HCT116 (cell line): ENCODE measurements at regions not wholly inside any gene's neighbourhood (a gene's known extent, or its start where the extent isn't known, plus 50 kb on each side); places are given as distances from the start of the nearest gene placed in this dataset.
"Not testable (repeated sequence)": the region's sequence is repeated elsewhere in the genome, so short reads cannot be mapped to it uniquely, and the experiment has no call there.

ENCODE experiments used
- ATAC-seq: fragments of 200-7000 bp; cut with Tn5 transposase; 2 replicates; pipeline ENCODE4 v1.9.1; 2020; ENCODE audit warnings: mild to moderate bottlenecking, moderate library complexity
- BruUV-seq: library from RNA; stranded (reverse); fragments of 400-500 nt; replicated peaks from 2 replicates; lab custom pipeline; 2021; lab: Mats Ljungman, UMichigan
- CTCF ChIA-PET: fragments of 300-600 bp; sonication (Branson Sonifier 250); formaldehyde crosslinking; loops from one replicate; lab custom pipeline; 2021; ENCODE audit warnings: antibody characterized with exemption; lab: Charles Lee
- POLR2A ChIA-PET: fragments of 300-600, 350-600 bp; sonication (Branson Sonifier 250); formaldehyde crosslinking; loops from one replicate; lab custom pipeline; 2021; ENCODE audit warnings: antibody characterized with exemption; lab: Charles Lee
- RAD21 ChIA-PET, 2 experiments: fragments of 300-600 bp; sonication (Branson Sonifier 250); formaldehyde crosslinking; loops; one replicate each; lab custom pipeline; 2023; ENCODE audit warnings: low total read pairs in 2 of 2; ENCODE audit not compliant: uncharacterized antibody in 2 of 2, unreplicated experiment in 2 of 2, low non-redundant PET in 1 of 2; lab: Charles Lee
- DNase-seq: peaks from one replicate; pipeline ENCODE4 v3.0.0-alpha.2; 2010; ENCODE audit warnings: low read depth, low spot score
- H2AFZ ChIP-seq: fragments of 200-600 bp; shearing (Covaris generic), sonication (generic); 2 replicates; pipeline ENCODE4 v1.6.1; 2017; ENCODE audit warnings: low read depth, mixed run types, mixed read lengths, antibody characterized with exemption, low read length; ENCODE audit not compliant: poor library complexity, severe bottlenecking
- H3K27ac ChIP-seq: 2 replicates; pipeline ENCODE4 v1.5.1; 2012; ENCODE audit warnings: low read depth, low read length
- H3K27me3 ChIP-seq: fragments of 200-600 bp; sonication (generic); 2 replicates; pipeline ENCODE4 v1.6.1; 2016; ENCODE audit warnings: mixed run types, low read length, mixed read lengths; ENCODE audit not compliant: insufficient read depth
- H3K36me3 ChIP-seq, 2 experiments: fragments of 200-500 bp in 1 of 2; fragments of 200-600 bp in 1 of 2; sonication (Bioruptor generic) in 1 of 2; sonication (generic) in 1 of 2; 2 replicates each; pipeline versions ENCODE4 v1.5.1 to v1.6.1; 2014 to 2016; ENCODE audit warnings: low read length in 2 of 2, inconsistent platforms in 1 of 2, mixed read lengths in 1 of 2, mixed run types in 1 of 2; ENCODE audit not compliant: insufficient read depth in 2 of 2, control insufficient read depth in 1 of 2
- H3K4me1 ChIP-seq, 2 experiments: fragments of 200-600 bp in 1 of 2; sonication (generic) in 1 of 2; 2 replicates each; pipeline versions ENCODE4 v1.5.1 to v1.6.1; 2012 to 2017; ENCODE audit warnings: low read length in 2 of 2, inconsistent platforms in 1 of 2, mild to moderate bottlenecking in 1 of 2, mixed read lengths in 1 of 2, mixed run types in 1 of 2, moderate library complexity in 1 of 2; ENCODE audit not compliant: insufficient read depth in 2 of 2, control insufficient read depth in 1 of 2
- H3K4me2 ChIP-seq: fragments of 200-600 bp; sonication (generic); 2 replicates; pipeline ENCODE4 v1.6.1; 2017; ENCODE audit warnings: mixed run types, low read length, mixed read lengths
- H3K4me3 ChIP-seq, 2 experiments: fragments of 200-600 bp in 1 of 2; sonication (generic) in 1 of 2; replicated peaks in 1 of 2; 2 replicates each; pipeline ENCODE4 v1.5.1; 2011 to 2016; ENCODE audit warnings: low read length in 2 of 2, control low read depth in 1 of 2, low read depth in 1 of 2, mild to moderate bottlenecking in 1 of 2, mixed read lengths in 1 of 2, mixed run types in 1 of 2
- H3K79me2 ChIP-seq: fragments of 200-600 bp; sonication (generic); 2 replicates; pipeline ENCODE4 v1.6.1; 2017; ENCODE audit warnings: mild to moderate bottlenecking, mixed run types, low read length, moderate library complexity, mixed read lengths; ENCODE audit not compliant: insufficient read depth
- H3K9ac ChIP-seq: fragments of 200-600 bp; sonication (generic); 2 replicates; pipeline ENCODE4 v1.6.1; 2016; ENCODE audit warnings: low read length, mixed read lengths
- H3K9me2 ChIP-seq: fragments of 200-600 bp; sonication (generic), shearing (Covaris generic); 2 replicates; pipeline ENCODE4 v1.6.1; 2017; ENCODE audit warnings: mixed run types, mild to moderate bottlenecking, moderate library complexity; ENCODE audit not compliant: insufficient read depth
- H3K9me3 ChIP-seq, 2 experiments: fragments of 200-500 bp in 1 of 2; fragments of 200-600 bp in 1 of 2; sonication (Bioruptor generic) in 1 of 2; sonication (generic) in 1 of 2; 2 replicates each; pipeline ENCODE4 v1.6.1; 2014 to 2017; ENCODE audit warnings: low read length in 2 of 2, mixed read lengths in 2 of 2, inconsistent platforms in 1 of 2, low read depth in 1 of 2, mild to moderate bottlenecking in 1 of 2, mixed run types in 1 of 2, moderate library complexity in 1 of 2; ENCODE audit not compliant: control insufficient read depth in 1 of 2, insufficient read depth in 1 of 2
- H4K20me1 ChIP-seq: fragments of 200-600 bp; sonication (generic), shearing (Covaris generic); 2 replicates; pipeline ENCODE4 v1.6.1; 2017; ENCODE audit warnings: mixed run types, mild to moderate bottlenecking, moderate library complexity; ENCODE audit not compliant: insufficient read depth
- ATF3 ChIP-seq: IDR thresholded peaks from 2 replicates; pipeline ENCODE4 v1.6.1; 2012
- CBX3 ChIP-seq: IDR thresholded peaks from 2 replicates; pipeline ENCODE4 v1.6.1; 2012; ENCODE audit warnings: low read depth
- CEBPB ChIP-seq: IDR thresholded peaks from 2 replicates; pipeline ENCODE4 v1.6.1; 2012; ENCODE audit warnings: low read depth
- ELF1 ChIP-seq: IDR thresholded peaks from 2 replicates; pipeline ENCODE4 v1.6.1; 2012; ENCODE audit warnings: low read depth, borderline replicate concordance
- EZH2 ChIP-seq: fragments of 200-600 bp; sonication (generic); IDR thresholded peaks from 2 replicates; pipeline ENCODE4 v1.6.1; 2017; ENCODE audit warnings: antibody characterized with exemption, mixed run types
- EZH2phosphoT487 ChIP-seq: fragments of 200-600 bp; IDR thresholded peaks from 2 replicates; pipeline ENCODE4 v1.6.1; 2018; ENCODE audit warnings: antibody characterized with exemption, borderline replicate concordance
- FOSL1 ChIP-seq: IDR thresholded peaks from 2 replicates; pipeline ENCODE4 v1.6.1; 2012; ENCODE audit warnings: low read depth
- JUND ChIP-seq: IDR thresholded peaks from 2 replicates; pipeline ENCODE4 v1.6.1; 2012
- POLR2AphosphoS5 ChIP-seq: IDR thresholded peaks from 2 replicates; pipeline ENCODE4 v1.6.1; 2011; ENCODE audit warnings: mild to moderate bottlenecking, low read depth, low read length, moderate library complexity
- SIN3A ChIP-seq: IDR thresholded peaks from 2 replicates; pipeline ENCODE4 v1.6.1; 2012; ENCODE audit warnings: low read depth
- SRF ChIP-seq: IDR thresholded peaks from 2 replicates; pipeline ENCODE4 v1.6.1; 2012; ENCODE audit warnings: low read depth
- TCF7L2 ChIP-seq: IDR thresholded peaks from 2 replicates; pipeline ENCODE4 v1.7.0; 2011; ENCODE audit warnings: borderline replicate concordance, inconsistent platforms; ENCODE audit not compliant: insufficient read depth, insufficient read length; ENCODE audit errors: extremely low read depth
- YY1 ChIP-seq: IDR thresholded peaks from 2 replicates; pipeline ENCODE4 v1.6.1; 2011; ENCODE audit warnings: low read length, low read depth, moderate library complexity, mild to moderate bottlenecking; ENCODE audit not compliant: insufficient replicate concordance; ENCODE audit errors: extremely low read depth
- ZBTB33 ChIP-seq: IDR thresholded peaks from 2 replicates; pipeline ENCODE4 v1.6.1; 2011; ENCODE audit warnings: mild to moderate bottlenecking, low read length, moderate library complexity; ENCODE audit not compliant: insufficient replicate concordance; ENCODE audit errors: extremely low read depth
- ZFX ChIP-seq: fragments of 450-650 bp; IDR thresholded peaks from 2 replicates; pipeline ENCODE4 v1.6.1; 2017
- ZNF274 ChIP-seq: fragments of 200-500 bp; sonication (Bioruptor generic); IDR thresholded peaks from 2 replicates; pipeline ENCODE4 v1.6.1; 2014; ENCODE audit warnings: mild to moderate bottlenecking, low read depth, low read length, inconsistent platforms
- intact Hi-C: fragments of 100-400 bp; cut with micrococcal nuclease; formaldehyde crosslinking; loops from 2 replicates; pipeline ENCODE4 v1.10.0; 2022
- TF ChIP-seq, protein P1 (sequence below): IDR thresholded peaks from 2 replicates; pipeline ENCODE4 v1.6.1; 2012

DNA sequence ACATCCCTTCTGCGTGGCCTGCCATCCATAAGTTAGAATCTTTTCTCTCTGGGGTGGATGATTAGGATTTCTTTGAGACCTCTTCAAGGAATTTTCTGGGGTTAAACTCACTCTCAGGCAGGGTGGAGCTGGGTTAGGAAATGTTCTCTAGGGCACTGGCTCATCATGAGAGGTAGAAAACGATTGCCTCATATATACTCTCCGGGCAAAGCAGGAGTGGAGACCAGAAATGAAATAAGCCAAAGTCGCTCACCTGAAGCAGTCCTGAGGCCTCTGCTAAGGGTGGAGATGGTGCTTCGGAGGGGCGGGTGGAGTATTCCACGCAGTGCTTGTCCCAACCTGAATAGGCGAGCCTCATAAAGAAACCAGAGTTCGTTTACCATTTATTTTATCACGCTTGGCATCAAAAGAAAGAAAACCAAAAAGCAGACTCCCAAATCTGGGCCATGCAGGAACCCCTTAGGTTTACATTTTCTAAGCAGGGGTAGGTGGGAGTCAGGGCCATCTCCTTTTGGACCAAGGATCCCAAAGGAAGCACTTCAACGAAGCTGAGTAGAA lies 249.3 kb upstream of the MEIS1 start:
- intact Hi-C loops: no loop called here
- Histone ChIP-seq H3K4me3 (no peak overlapping the region), H3K36me3 (no peaks in the 10 kb centered on the region), H3K27ac (no peak overlapping the region), H3K9ac (no peak overlapping the region), H3K4me1 (no peaks in the 10 kb centered on the region), H3K9me3 (no peaks in the 10 kb centered on the region), H4K20me1 (no peaks in the 10 kb centered on the region), H2AFZ (no peak overlapping the region), H3K79me2 (no peaks in the 10 kb centered on the region), H3K27me3 (no peaks in the 10 kb centered on the region), H3K4me2 (no peak overlapping the region), H3K9me2 (no peaks in the 10 kb centered on the region)
- ChIA-PET POLR2A (no interaction called here), RAD21 (no interaction called here), CTCF (no interaction called here)
- no peak for TF ChIP-seq ZFX
- TF ChIP-seq YY1: no peak
- no peak for TF ChIP-seq FOSL1
- no peak for TF ChIP-seq EZH2
- no peak for TF ChIP-seq CBX3
- no peak for TF ChIP-seq ATF3
- TF ChIP-seq, protein P1, sequence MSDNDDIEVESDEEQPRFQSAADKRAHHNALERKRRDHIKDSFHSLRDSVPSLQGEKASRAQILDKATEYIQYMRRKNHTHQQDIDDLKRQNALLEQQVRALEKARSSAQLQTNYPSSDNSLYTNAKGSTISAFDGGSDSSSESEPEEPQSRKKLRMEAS: no peak
- TF ChIP-seq TCF7L2: no peak
- TF ChIP-seq SIN3A: no peak
- TF ChIP-seq SRF: no peak
- no peak for TF ChIP-seq POLR2AphosphoS5
- no peak for TF ChIP-seq ZNF274
- no peak for TF ChIP-seq ELF1
- TF ChIP-seq JUND: no peak
- TF ChIP-seq ZBTB33: no peak
- no peak for TF ChIP-seq EZH2phosphoT487
- no peak for TF ChIP-seq CEBPB
- no TSS peak for BruUV-seq
- DNase-seq: no peak
- ATAC-seq: no peak

GRCh38 chr2:66177128-66177796 lies 257.7 kb upstream of the MEIS1 start:
- CTCF ChIA-PET: not testable (repeated sequence)

More at GRCh38 chr2:66177128-66177796, 257.7 kb upstream of the MEIS1 start:
- H3K27ac ChIP-seq, H3K4me2 ChIP-seq, H3K4me3 ChIP-seq, RAD21 ChIA-PET, H3K36me3 ChIP-seq, H3K9me2 ChIP-seq, DNase-seq, POLR2A ChIA-PET, ATAC-seq, BruUV-seq, H3K79me2 ChIP-seq, H4K20me1 ChIP-seq, H3K9me3 ChIP-seq, H3K9ac ChIP-seq, H3K27me3 ChIP-seq, H3K4me1 ChIP-seq, intact Hi-C loops, H2AFZ ChIP-seq: not testable (repeated sequence)
